HG02884 (cell line): ENCODE measurements at regions not wholly inside any gene's neighbourhood (a gene's known extent, or its start where the extent isn't known, plus 50 kb on each side); places are given as distances from the start of the nearest gene placed in this dataset.
A peak's percentile ranks its signal among the peaks of the same experiment; 100 is the strongest.
"Not testable (repeated sequence)": the region's sequence is repeated elsewhere in the genome, so short reads cannot be mapped to it uniquely, and the experiment has no call there.

Source experiments
- ATAC-seq: cut with Tn5 transposase; IDR thresholded peaks from one replicate; pipeline ENCODE4 v1.9.1; 2021; ENCODE audit warnings: mild to moderate bottlenecking, moderate library complexity; ENCODE audit not compliant: unreplicated experiment

DNA sequence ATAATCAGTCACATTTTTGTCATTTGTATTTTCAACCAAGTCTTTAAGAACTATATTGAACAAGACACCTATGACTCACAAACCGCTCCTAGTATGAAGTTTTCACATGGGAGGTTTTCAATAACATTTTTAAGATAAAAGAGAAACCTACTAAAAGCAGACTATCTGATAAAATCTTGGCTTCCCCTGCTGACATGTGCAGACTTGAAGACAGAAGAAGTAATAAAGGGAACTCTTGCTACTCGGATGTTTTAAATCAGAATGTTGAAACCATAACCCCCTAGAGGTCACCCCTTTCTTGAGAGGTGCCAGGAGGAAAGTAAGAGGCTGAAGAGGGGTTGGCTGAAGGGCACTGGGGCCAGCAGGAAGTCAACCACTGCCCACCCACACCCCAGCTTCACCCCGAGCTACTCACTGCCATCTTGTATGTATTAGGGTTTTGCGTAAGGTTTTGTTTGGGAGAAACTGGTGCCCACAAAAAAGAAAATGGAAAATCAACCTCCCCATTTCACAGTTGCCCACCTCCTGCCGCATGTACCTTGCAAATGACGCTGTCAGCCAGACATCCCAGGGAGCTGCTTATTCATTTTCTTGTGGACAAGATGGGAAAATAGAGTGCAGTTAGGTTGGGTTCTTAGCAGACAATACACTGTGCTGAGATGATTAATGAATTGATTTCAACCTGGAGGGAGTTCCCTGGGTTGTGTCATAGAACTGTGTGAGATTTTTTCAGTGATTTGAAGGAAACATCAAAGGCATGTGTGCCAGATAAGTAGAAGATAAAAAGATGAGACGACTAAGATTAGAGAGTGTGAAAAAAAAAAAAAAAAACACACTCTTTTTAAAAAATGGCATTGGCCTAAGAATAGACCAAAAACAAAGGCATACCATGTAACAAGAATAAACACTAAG lies 83.2 kb upstream of the TAB2 start:
- ATAC-seq, result no peak

GRCh38 chr6:149235130-149235561 lies 82.4 kb upstream of the TAB2 start:
- ATAC-seq, result peak; percentile 79

- no peak for ATAC-seq
These were observed 80.9 kb upstream of the TAB2 start for GRCh38 chr6:149236589-149236988.

GRCh38 chr6:149237464-149237863 lies 80.0 kb upstream of the TAB2 start:
- ATAC-seq, result no peak

DNA sequence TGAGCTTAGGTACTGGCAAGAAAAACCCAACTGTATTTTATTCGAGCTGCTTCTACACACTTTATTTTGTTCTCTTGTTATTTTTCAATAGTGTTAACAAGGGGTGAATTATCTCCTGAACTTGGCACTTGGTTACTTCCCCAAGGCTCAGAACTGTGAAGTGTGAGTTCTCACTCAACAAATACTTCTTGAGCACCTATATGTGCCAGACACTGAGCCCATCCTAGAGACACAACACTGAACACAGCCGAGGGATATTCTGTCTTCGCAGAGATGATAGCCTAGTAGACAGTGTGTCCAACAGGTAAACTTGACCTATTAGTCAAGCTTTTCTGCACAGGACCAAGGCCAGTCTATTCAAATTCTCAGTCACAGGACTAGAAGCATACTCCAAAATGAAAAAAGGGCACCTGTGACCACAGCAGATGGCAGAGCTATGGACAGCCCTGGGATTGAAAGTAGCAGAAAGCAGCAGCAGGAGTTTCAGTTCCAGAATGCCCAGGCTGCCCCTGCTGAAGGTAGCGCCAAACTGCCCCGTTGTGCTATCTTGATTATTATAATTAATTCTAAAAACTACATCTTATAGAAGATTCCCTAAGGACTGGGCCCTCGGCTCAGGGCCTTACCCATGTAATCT lies 77.8 kb upstream of the TAB2 start:
- no peak for ATAC-seq

DNA sequence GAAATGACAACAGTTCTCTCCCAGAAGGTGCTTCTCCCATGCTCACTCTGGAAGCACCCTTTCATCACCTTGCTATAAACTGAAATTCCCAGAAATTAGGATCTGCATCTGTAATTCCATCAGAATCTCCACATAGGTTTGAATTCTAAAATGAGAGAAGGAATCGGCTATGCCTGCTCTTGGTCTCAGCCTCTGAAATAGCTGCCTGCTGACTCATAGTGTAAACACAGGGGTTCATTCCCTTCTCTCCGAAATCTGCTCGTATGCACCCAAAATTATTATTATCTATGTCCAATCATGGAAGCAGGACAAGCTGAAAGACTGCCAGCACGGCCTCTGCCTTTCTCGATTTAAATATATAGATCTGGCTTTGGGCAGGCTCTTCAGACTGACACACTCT lies 74.6 kb upstream of the TAB2 start:
- ATAC-seq, result no peak

DNA sequence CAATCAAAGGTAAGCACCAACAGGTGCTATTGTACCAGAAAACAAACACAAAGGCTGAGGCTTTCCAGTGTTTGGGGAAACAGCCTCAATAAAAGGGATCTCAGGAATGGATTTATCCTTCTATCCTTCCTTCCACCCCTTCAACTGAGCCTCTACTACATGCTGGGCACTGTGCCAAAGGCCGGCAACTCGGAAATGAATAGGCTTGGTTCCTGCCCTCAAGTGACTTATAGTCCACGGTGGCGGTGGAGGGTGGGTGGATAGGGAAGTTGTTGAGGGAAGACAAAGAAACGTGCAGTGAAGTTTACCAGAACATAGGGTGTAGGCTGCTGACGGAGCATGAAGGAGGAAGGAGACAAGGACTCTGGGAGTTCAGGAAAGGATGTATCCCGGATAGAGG lies 73.4 kb upstream of the TAB2 start:
- ATAC-seq, result no peak

DNA sequence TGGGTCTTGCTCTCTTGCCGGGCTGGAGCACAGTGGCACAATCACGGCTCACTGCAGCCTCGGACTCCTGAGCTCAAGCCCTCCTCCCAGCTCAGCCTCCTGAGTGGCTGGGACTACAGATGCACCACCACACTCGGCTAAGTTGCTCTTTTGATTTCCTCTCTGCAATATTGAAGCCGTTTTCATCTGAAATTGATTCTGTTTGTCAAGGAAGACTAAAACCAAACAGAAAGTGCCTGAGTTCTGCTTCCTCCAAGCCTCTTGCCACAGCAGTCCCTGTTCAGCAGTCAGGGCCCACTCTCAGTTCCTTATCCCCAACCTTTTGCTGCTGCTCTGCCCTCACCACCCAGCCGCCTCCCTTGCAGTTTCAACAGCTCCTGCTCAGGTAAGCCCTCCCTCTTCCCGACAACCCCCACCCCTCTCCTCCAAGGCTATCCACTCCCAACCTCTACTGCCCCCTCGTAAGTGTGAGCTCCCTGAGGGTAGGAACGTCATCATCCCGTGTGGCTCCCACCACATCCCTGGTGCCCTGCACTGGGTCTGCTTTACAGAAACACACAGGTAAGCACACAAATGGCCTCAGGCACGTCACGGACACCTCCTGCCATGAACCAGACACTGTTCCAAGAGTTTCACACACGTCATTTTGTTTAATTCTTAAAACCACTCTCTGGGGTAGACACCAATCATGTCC lies 70.7 kb upstream of the TAB2 start:
- peak; percentile 88 for ATAC-seq

- no peak for ATAC-seq
These were observed 70.1 kb upstream of the TAB2 start for GRCh38 chr6:149247385-149247763.

- ATAC-seq, result not testable (repeated sequence)
These were observed 69.2 kb upstream of the TAB2 start for GRCh38 chr6:149248263-149248662.

DNA sequence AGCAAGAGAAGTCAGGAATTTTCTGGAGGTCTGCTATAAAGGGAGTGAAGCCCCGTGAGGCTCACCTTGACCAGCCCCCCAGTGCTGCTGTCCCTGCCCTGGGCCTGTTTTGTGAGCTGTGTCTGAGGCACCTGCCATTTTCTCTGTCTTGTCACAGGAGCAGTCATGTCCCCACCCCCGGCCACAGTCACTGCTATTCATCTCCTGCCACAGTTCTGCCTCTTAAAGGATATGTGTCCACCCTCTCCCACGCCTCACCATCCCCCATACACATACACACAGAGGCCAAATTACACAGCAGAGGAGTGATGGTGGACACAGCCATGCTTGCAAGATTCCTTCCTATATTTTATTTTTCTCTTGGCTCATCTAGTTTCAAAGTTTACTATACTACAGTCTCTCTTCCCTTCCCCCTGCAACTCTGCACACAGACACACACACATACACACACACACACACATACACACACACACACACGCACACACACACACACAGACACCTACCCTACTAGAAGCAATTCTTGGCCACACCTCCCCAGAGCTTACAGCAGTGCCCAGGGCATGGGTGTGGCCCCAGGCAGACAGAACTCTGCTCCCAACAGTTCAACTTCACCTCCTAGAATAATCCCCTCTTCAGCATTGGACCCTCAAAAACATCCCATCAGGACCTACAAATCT lies 68.7 kb upstream of the TAB2 start:
- no peak for ATAC-seq

DNA sequence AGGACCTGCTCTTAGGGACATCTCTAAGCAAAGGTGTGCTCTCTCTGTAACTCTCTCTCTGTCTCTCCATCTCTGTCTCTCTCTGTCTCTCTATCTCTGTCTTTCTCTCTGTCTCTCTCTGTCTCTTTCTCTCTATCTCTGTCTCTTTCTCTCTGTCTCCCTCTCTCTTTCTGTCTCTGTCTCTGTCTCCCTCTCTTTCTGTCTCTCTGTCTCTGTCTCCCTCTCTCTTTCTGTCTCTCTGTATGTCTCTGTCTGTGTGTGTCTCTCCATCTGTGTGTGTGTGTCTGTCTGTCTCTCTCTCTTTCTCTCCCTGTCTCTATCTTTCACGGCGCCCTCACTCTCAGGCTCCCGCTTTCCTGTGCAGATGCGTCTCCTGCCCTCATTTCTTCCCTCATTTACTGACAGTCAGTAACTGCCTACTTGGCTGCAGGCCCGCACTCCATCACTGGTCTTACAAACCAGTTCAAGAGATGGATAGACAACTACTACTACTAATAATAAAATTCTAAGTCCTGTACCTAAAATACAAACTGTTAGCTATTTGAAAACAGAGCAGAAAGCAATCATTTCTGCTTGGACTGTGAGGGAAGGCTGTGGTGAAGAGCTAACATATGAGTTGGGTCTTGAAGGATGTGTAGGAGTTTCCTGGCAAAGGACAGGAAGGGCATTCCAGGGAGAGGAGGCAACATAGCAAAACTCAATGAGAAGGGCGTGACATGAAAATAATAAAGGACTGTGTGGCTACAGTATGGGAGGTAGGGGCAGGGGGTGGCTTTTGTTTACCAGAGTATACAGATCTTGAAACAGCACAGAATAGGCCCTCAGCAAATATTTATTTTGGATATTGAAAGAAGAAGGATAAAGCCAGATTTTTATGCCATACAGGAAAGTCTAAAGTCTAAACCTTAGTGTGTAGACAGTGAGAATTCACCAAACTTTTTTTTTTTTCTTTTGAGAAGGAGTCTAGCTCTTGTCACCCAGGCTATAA lies 67.8 kb upstream of the TAB2 start:
- no peak for ATAC-seq

DNA sequence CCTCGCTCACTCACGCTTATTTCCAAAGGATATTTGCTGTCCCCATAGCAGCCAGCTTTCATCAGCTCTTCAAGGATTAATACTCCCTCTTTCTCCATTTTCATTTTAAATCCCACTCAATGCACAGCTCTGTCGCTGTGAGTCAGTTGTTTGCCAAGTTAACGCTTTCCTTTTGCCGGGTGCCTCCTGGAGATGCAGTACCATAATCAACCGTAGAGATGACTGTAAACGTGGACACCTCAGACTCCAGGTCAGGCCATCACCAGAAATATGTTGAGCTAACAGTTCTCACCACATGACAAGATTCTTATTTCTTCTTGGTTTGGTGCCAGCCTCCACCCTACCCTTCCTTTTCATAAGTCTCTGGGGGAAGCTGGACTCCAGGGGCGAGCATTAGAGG lies 66.6 kb upstream of the TAB2 start:
- no peak for ATAC-seq

GRCh38 chr6:149252622-149253021 lies 64.9 kb upstream of the TAB2 start:
- no peak for ATAC-seq

GRCh38 chr6:149254253-149254652 lies 63.3 kb upstream of the TAB2 start:
- ATAC-seq, result no peak

- no peak for ATAC-seq
These were observed 57.8 kb upstream of the TAB2 start for GRCh38 chr6:149259753-149260152.

- no peak for ATAC-seq
These were observed 57.2 kb upstream of the TAB2 start for GRCh38 chr6:149260214-149260874.

DNA sequence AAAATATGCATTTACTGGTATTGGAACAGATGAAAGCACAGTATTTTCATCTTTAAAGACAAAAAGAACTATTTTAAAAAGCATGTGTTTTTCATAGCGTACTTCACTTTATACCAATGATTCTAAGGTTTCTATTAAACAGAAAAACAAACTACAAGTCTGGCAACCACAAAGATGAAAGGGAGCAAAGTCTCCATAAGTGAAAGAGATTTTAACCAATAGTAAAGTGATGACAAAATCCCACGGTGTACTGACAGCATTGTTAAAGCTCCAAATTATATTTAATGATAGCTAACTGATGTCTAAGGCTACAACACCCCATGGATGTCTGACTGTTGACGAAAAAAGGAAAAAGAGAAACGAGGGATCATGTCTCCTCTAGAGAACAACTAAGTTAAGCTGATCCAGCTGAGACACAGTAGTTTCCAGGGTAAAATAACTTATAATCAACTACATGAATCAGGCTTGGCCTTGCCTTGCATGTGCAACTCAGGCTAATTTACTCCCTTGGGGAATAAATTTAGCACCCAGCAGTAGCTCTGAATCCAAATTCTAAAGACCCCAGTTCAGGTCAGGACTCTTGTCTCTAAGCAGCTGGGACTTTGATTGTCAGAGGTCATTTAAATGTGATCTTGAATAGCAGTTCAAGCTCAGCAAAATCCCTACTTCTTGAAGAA lies 56.0 kb upstream of the TAB2 start:
- no peak for ATAC-seq

- no peak for ATAC-seq
These were observed 54.2 kb upstream of the TAB2 start for GRCh38 chr6:149263321-149263720.
